BE2C (cell line): ENCODE measurements at regions not wholly inside any gene's neighbourhood (a gene's known extent, or its start where the extent isn't known, plus 50 kb on each side); places are given as distances from the start of the nearest gene placed in this dataset.
"Not testable (repeated sequence)": the region's sequence is repeated elsewhere in the genome, so short reads cannot be mapped to it uniquely, and the experiment has no call there.

ENCODE experiments used
- DNase-seq: peaks from one replicate; pipeline ENCODE4 v3.0.0-alpha.2; 2020
- H3K27me3 ChIP-seq: fragments of 250-450 bp; sonication (Bioruptor Pico); 2 replicates; pipeline ENCODE4 v1.5.1; 2020; ENCODE audit warnings: mild to moderate bottlenecking
- H3K36me3 ChIP-seq: fragments of 250-450 bp; sonication (Bioruptor Pico); 2 replicates; pipeline ENCODE4 v1.5.1; 2020; ENCODE audit warnings: mild to moderate bottlenecking
- H3K4me1 ChIP-seq: fragments of 250-450 bp; sonication (Bioruptor Pico); 2 replicates; pipeline ENCODE4 v1.5.1; 2020
- H3K4me3 ChIP-seq: 2 replicates; pipeline ENCODE4 v1.5.1; 2011; ENCODE audit warnings: low read depth, low read length
- H3K9me3 ChIP-seq: fragments of 250-450 bp; sonication (Bioruptor Pico); 2 replicates; pipeline ENCODE4 v1.5.1; 2020
- CTCF ChIP-seq: IDR thresholded peaks from 2 replicates; pipeline ENCODE4 v1.5.1; 2012; ENCODE audit warnings: mild to moderate bottlenecking, low read depth, low read length

- no peak for DNase-seq
- Histone ChIP-seq H3K4me1 (no peaks in the 10 kb centered on the region), H3K9me3 (no peaks in the 10 kb centered on the region), H3K27me3 (no peaks in the 10 kb centered on the region), H3K4me3 (no peak overlapping the region), H3K36me3 (no peaks in the 10 kb centered on the region)
- no peak for TF ChIP-seq CTCF
Observed at GRCh38 chr21:14826630-14827029, 238.2 kb downstream of the NRIP1 start.

- Histone ChIP-seq H3K9me3 (no peaks in the 10 kb centered on the region), H3K4me3 (no peak overlapping the region), H3K36me3 (no peaks in the 10 kb centered on the region), H3K27me3 (no peaks in the 10 kb centered on the region), H3K4me1 (no peaks in the 10 kb centered on the region)
- no peak for TF ChIP-seq CTCF
- DNase-seq, result no peak
Observed at GRCh38 chr21:14825514-14825974, 239.3 kb downstream of the NRIP1 start.

GRCh38 chr21:14824126-14824525 is 240.7 kb downstream of the NRIP1 start:
- no peak for DNase-seq
- no peaks in the 10 kb centered on the region for H3K36me3 ChIP-seq
- no peak for TF ChIP-seq CTCF
- no peak overlapping the region for H3K4me3 ChIP-seq
- H3K9me3 ChIP-seq, result no peaks in the 10 kb centered on the region
- H3K4me1 ChIP-seq, result no peaks in the 10 kb centered on the region
- H3K27me3 ChIP-seq, result no peaks in the 10 kb centered on the region

GRCh38 chr21:14817311-14817710 is 247.5 kb downstream of the NRIP1 start:
- TF ChIP-seq CTCF, result no peak
- H3K36me3 ChIP-seq, result no peaks in the 10 kb centered on the region
- H3K4me1 ChIP-seq, result no peaks in the 10 kb centered on the region
- no peak for DNase-seq
- H3K9me3 ChIP-seq, result no peaks in the 10 kb centered on the region
- H3K27me3 ChIP-seq, result no peaks in the 10 kb centered on the region
- H3K4me3 ChIP-seq, result no peak overlapping the region

GRCh38 chr21:14814991-14815390 is 249.8 kb downstream of the NRIP1 start:
- no peak for TF ChIP-seq CTCF
- no peak for DNase-seq
- Histone ChIP-seq H3K4me3 (no peak overlapping the region), H3K27me3 (no peaks in the 10 kb centered on the region), H3K9me3 (no peaks in the 10 kb centered on the region), H3K4me1 (no peaks in the 10 kb centered on the region), H3K36me3 (no peaks in the 10 kb centered on the region)

GRCh38 chr21:14814282-14814681 is 250.5 kb downstream of the NRIP1 start:
- H3K4me1 ChIP-seq, result no peaks in the 10 kb centered on the region
- no peaks in the 10 kb centered on the region for H3K36me3 ChIP-seq
- no peak overlapping the region for H3K4me3 ChIP-seq
- no peaks in the 10 kb centered on the region for H3K9me3 ChIP-seq
- no peaks in the 10 kb centered on the region for H3K27me3 ChIP-seq
- DNase-seq, result no peak
- no peak for TF ChIP-seq CTCF

GRCh38 chr21:14804170-14804569 is 258.1 kb upstream of the SAMSN1 start:
- not testable (repeated sequence) for H3K9me3 ChIP-seq, DNase-seq, H3K4me3 ChIP-seq

More at GRCh38 chr21:14804170-14804569, 258.1 kb upstream of the SAMSN1 start:
- H3K27me3 ChIP-seq, H3K4me1 ChIP-seq, H3K36me3 ChIP-seq: not testable (repeated sequence)
